ENCODE measurements at regions not wholly inside any gene's neighbourhood (a gene's known extent, or its start where the extent isn't known, plus 50 kb on each side); places are given as distances from the start of the nearest gene placed in this dataset.

- TF ChIP-seq CTCF (IDR thresholded peaks at IDR 0.05) (no peak), POLR2A (IDR thresholded peaks at IDR 0.05) (no peak)
Measured at GRCh38 chr6:6869094-6869493, 238.7 kb upstream of the RREB1 start.

Measured in stomach (tissue), 4 donors.